Fibroblast of mammary gland (primary cell): ENCODE measurements at regions not wholly inside any gene's neighbourhood (a gene's known extent, or its start where the extent isn't known, plus 50 kb on each side); places are given as distances from the start of the nearest gene placed in this dataset.

ENCODE experiments used
- DNase-seq: peaks from one replicate; pipeline ENCODE4 v3.0.0-alpha.2; 2010; ENCODE audit warnings: low read depth
- H3K4me3 ChIP-seq: 2 replicates; pipeline ENCODE4 v1.5.1; 2011; ENCODE audit warnings: low read depth, mild to moderate bottlenecking, low read length, moderate library complexity; ENCODE audit not compliant: control insufficient read depth
- CTCF ChIP-seq: conservative IDR thresholded peaks from 2 replicates; pipeline ENCODE4 v1.5.1; 2011; ENCODE audit warnings: low read depth, low read length, inconsistent platforms; ENCODE audit not compliant: control insufficient read depth, insufficient read depth

- TF ChIP-seq CTCF = no peak
- H3K4me3 ChIP-seq = no peak overlapping the region
- no peak for DNase-seq
Observed at GRCh38 chrX:81996166-81996565, 794.3 kb downstream of the SH3BGRL start.

GRCh38 chrX:82029571-82030218 is 827.8 kb downstream of the SH3BGRL start:
- no peak overlapping the region for H3K4me3 ChIP-seq
- no peak for TF ChIP-seq CTCF
- DNase-seq = no peak

GRCh38 chrX:82031250-82031649 is 829.3 kb downstream of the SH3BGRL start:
- DNase-seq = no peak
- no peak for TF ChIP-seq CTCF

GRCh38 chrX:82038793-82039192 is 836.9 kb downstream of the SH3BGRL start:
- DNase-seq = no peak
- TF ChIP-seq CTCF = no peak
- no peak overlapping the region for H3K4me3 ChIP-seq

More at GRCh38 chrX:82031250-82031649, 829.3 kb downstream of the SH3BGRL start:
- H3K4me3 ChIP-seq = no peak overlapping the region

GRCh38 chrX:82041034-82041433 is 839.1 kb downstream of the SH3BGRL start:
- no peak for DNase-seq
- no peak for TF ChIP-seq CTCF
- no peak overlapping the region for H3K4me3 ChIP-seq

- H3K4me3 ChIP-seq = no peak overlapping the region
- DNase-seq = no peak
- no peak for TF ChIP-seq CTCF
Observed at GRCh38 chrX:82058728-82059127, 856.8 kb downstream of the SH3BGRL start.

GRCh38 chrX:82070948-82071347 is 869.0 kb downstream of the SH3BGRL start:
- no peak overlapping the region for H3K4me3 ChIP-seq
- no peak for TF ChIP-seq CTCF
- DNase-seq = no peak
